HG03159 (cell line): ENCODE measurements at regions not wholly inside any gene's neighbourhood (a gene's known extent, or its start where the extent isn't known, plus 50 kb on each side); places are given as distances from the start of the nearest gene placed in this dataset.

Experiments used
- ATAC-seq: cut with Tn5 transposase; IDR thresholded peaks from one replicate; pipeline ENCODE4 v1.9.1; 2021; ENCODE audit warnings: mild to moderate bottlenecking, moderate library complexity; ENCODE audit not compliant: unreplicated experiment

- ATAC-seq = no peak
These were observed 57.9 kb upstream of the LRFN2 start for GRCh38 chr6:40645043-40645442.

- no peak for ATAC-seq
These were observed 55.7 kb upstream of the LRFN2 start for GRCh38 chr6:40642837-40643236.

- no peak for ATAC-seq
These were observed 55.0 kb upstream of the LRFN2 start for GRCh38 chr6:40642190-40642589.

- ATAC-seq = no peak
These were observed 53.5 kb upstream of the LRFN2 start for GRCh38 chr6:40640599-40641227.
